Skin of body (tissue), 1 donor: ENCODE measurements at regions not wholly inside any gene's neighbourhood (a gene's known extent, or its start where the extent isn't known, plus 50 kb on each side); places are given as distances from the start of the nearest gene placed in this dataset.
A peak's percentile ranks its signal among the peaks of the same experiment; 100 is the strongest.

ENCODE experiments used
- DNase-seq: peaks from one replicate; lab custom pipeline; 2025; lab: John Stamatoyannopoulos, UW

DNA sequence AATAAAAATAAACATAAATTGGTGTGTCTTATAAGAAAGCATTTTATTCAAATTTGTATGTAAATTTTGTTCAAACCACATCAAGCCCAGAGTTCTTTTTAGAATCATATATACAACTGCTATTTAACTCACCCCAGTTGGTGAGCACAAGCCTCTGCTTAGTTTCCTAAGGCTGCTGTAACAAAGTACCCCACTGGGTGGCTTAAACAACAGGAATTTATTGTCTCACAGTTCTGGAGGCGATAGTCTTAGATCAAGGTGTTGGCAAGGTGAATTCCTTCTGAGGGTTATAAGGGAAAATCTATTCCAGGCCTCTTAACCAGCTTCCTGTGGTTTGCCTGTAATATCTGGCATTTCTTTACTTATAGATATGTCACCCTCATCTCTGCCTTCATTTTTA lies 1133.5 kb downstream of the OLFM4 start:
- no peak for DNase-seq

GRCh38 chr13:54165581-54166215 lies 1137.1 kb downstream of the OLFM4 start:
- DNase-seq = no peak

- no peak for DNase-seq
Measured at GRCh38 chr13:54173996-54174395, 1145.4 kb downstream of the OLFM4 start.

DNA sequence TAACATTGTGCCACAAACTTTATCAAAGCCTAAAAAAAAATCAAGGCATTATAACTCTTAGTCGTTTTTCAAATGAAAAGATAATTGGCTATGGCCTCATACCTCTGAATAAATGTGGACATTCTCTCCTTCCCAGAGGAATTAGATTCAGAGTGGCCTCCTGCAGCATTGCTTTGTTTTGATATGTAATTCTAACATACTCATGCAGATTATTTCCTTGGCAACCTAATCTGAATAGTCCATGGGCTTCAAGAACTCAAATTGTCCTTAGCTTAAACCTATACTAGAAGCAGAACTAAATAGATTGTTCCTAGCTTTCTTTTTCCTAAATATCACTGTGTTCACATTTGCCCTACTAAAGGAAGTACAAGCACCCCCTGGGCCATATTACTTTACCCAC lies 1146.9 kb downstream of the OLFM4 start:
- DNase-seq = no peak

- DNase-seq = no peak
Measured at GRCh38 chr13:54177466-54177865, 1148.9 kb downstream of the OLFM4 start.

- no peak for DNase-seq
Measured at GRCh38 chr13:54183166-54183565, 1154.6 kb downstream of the OLFM4 start.

- DNase-seq = no peak
Measured at GRCh38 chr13:54183728-54184127, 1155.1 kb downstream of the OLFM4 start.

- no peak for DNase-seq
Measured at GRCh38 chr13:54184576-54184975, 1156.0 kb downstream of the OLFM4 start.

- no peak for DNase-seq
Measured at GRCh38 chr13:54185101-54185500, 1156.5 kb downstream of the OLFM4 start.

- DNase-seq = no peak
Measured at GRCh38 chr13:54185785-54186184, 1157.2 kb downstream of the OLFM4 start.

DNA sequence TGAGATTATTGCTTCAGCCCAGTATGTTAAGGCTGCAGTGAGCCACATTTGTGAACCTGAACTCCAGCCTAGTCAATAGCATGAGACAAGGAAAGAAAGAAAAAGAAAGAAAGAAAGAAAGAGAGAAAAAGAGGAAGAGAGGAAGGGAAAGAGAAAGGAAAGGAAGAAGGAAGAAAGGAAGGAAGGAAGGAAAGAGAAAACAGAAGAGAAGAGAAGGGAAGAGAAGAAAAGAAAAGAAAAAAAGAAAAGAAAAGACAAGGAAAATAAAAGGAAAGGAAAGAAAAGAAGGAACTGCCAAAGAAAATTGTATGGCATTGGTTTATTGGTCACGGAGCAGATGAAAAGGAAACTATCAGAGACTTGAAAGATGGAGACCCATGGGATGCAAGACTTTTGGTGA lies 1158.8 kb downstream of the OLFM4 start:
- no peak for DNase-seq

- DNase-seq = no peak
Measured at GRCh38 chr13:54194233-54195024, 1165.8 kb downstream of the OLFM4 start.

- DNase-seq = no peak
Measured at GRCh38 chr13:54196684-54197083, 1168.1 kb downstream of the OLFM4 start.

- DNase-seq = no peak
Measured at GRCh38 chr13:54198911-54199310, 1170.3 kb downstream of the OLFM4 start.

- DNase-seq = no peak
Measured at GRCh38 chr13:54206626-54207025, 1178.0 kb downstream of the OLFM4 start.

- no peak for DNase-seq
Measured at GRCh38 chr13:54210397-54211049, 1181.9 kb downstream of the OLFM4 start.

- DNase-seq = no peak
Measured at GRCh38 chr13:54216221-54216620, 1187.6 kb downstream of the OLFM4 start.

- peak; percentile 2 for DNase-seq
Measured at GRCh38 chr13:54226876-54227275, 1198.3 kb downstream of the OLFM4 start.

GRCh38 chr13:54232700-54233099 lies 1204.1 kb downstream of the OLFM4 start:
- DNase-seq = no peak

DNA sequence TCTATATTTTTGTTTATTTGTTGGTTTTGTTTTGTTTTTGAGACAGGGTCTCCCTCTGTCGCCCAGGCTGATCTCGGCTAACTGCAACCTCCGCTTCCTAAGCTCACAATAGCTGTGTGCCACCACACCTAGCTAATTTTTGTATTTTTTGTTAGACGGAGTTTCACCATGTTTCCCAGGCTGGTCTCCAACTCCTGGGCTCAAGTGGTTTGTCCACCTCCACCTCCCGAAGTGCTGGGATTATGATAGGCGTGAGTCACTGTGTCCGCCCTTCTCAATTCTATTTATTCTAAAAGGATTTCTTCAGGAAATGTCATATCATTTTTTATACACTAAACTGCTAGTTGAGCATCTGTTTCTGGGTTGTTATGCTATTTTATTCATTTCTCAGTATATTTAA lies 1206.0 kb downstream of the OLFM4 start:
- DNase-seq = no peak

DNA sequence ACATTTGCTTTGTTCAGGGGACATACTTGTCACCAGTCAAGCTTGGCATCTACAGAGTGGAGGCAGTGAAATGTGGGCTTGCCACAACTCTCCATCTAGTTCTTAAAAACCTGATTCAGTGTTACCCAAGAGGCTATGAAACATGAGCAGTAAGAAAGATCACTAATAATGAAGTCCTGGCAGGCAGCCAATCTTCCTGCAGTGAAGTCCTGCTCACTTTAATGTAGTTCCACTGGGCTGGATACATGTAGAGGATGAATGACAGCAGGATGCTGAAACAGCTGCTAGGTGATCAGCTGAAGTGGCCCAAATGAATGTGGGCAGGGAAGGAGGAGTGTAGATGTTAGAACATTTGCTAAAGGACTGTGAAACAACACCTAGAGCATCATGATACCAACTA lies 1213.1 kb downstream of the OLFM4 start:
- no peak for DNase-seq

DNA sequence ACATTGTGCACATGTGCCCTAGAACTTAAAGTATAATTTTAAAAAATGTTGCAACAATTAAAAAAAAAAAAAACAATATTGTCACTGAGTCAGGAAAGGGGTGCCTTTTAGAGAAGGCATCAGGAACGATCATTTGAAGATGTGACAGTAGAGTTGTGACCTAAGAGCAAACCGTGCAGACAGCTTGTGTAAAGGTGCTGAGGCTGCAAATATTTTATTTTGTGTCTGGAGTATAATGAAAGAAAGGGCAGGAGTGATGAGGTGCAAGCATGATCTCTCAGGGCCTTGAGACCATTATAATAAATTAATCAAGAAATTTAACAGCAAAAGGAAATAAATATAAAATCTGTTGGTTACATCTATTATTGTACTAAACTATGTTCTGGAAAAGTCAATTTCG lies 1219.7 kb downstream of the OLFM4 start:
- no peak for DNase-seq

- DNase-seq = no peak
Measured at GRCh38 chr13:54261856-54262255, 1233.2 kb downstream of the OLFM4 start.
